ENCODE measurements at regions not wholly inside any gene's neighbourhood (a gene's known extent, or its start where the extent isn't known, plus 50 kb on each side); places are given as distances from the start of the nearest gene placed in this dataset.

DNA sequence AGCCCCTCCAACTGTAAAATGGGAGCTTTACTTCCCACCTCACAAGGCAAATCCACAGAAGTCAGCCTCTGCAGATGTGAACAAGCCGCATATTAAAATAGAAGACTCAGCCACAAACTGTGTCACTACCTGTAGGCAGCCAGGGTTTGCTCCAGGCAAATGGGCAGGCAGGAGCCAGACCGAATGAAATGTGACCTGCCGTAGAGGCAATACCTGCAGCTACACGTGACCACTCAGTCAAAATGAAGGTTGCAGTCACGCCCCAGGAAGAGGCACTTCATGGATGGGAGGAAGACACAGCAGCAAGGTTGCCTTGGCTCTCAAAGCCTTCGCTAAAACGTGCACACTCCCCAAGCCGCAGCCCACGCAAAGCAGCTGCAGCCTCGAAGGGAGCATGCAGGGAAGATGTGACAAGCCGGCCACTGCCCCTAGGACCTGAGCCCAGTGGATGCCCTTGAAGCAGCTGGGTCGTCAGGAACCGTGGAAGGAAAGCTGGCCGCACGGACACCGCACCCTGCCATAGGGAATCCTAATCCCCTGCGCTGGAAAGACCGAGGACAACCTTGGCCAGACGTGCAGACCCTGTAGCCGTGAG, 53.1 kb downstream of the SHANK2 start:
- Histone ChIP-seq H3K79me2 (replicated peaks; ENCODE audit: insufficient read depth) (peaks cover 77% of the 10 kb centered on the region), H3K27me3 (ENCODE audit: insufficient read depth) (no peaks in the 10 kb centered on the region), H3K27ac (ENCODE audit: low read depth) (no peak overlapping the region; the same call in 1 of the 2 replicates), H3K9me2 (ENCODE audit: insufficient read depth) (no peaks in the 10 kb centered on the region), H2AFZ (no peak overlapping the region), H4K20me1 (replicated peaks; ENCODE audit: insufficient read depth) (peaks cover 18% of the 10 kb centered on the region), H3F3A (replicated peaks; ENCODE audit: low read depth) (no peaks in the 10 kb centered on the region), H3K4me3 (no peak overlapping the region), H3K4me1 (ENCODE audit: insufficient read depth) (no peaks in the 10 kb centered on the region), H3K36me3 (ENCODE audit: insufficient read depth) (no peaks in the 10 kb centered on the region), H3K4me2 (no peak overlapping the region)
- no peaks in the 10 kb centered on the region; the same call in 2 of the 3 replicates for H3K9me3 Mint-ChIP-seq
- H3K27ac Mint-ChIP-seq = peak overlapping the region; percentile 37; the same call in 1 of the 2 replicates
- H3K4me1 Mint-ChIP-seq = peaks cover 16% of the 10 kb centered on the region
- peaks cover 11% of the 10 kb centered on the region for H3K27me3 Mint-ChIP-seq (ENCODE audit: insufficient read depth, low read depth, poor library complexity)
- TF ChIP-seq EZH2phosphoT487 (IDR thresholded peaks at IDR 0.05; ENCODE audit: unreplicated experiment) (no peak), POLR2AphosphoS5 (IDR thresholded peaks at IDR 0.05; ENCODE audit: low read depth) (no peak), NANOG (IDR thresholded peaks at IDR 0.05; ENCODE audit: borderline replicate concordance) (no peak), ZNF114 (CRISPR knock-in tag; IDR thresholded peaks at IDR 0.05) (no peak), ZNF331 (CRISPR knock-in tag; IDR thresholded peaks at IDR 0.05; ENCODE audit: low read depth) (no peak), JUNB (IDR thresholded peaks at IDR 0.05; ENCODE audit: unreplicated experiment) (no peak), CREB1 (CRISPR knock-in tag; IDR thresholded peaks at IDR 0.05; ENCODE audit: low read depth) (no peak), STAT1 (IDR thresholded peaks at IDR 0.05; ENCODE audit: unreplicated experiment) (no peak)
- TF ChIP-seq, protein P1, sequence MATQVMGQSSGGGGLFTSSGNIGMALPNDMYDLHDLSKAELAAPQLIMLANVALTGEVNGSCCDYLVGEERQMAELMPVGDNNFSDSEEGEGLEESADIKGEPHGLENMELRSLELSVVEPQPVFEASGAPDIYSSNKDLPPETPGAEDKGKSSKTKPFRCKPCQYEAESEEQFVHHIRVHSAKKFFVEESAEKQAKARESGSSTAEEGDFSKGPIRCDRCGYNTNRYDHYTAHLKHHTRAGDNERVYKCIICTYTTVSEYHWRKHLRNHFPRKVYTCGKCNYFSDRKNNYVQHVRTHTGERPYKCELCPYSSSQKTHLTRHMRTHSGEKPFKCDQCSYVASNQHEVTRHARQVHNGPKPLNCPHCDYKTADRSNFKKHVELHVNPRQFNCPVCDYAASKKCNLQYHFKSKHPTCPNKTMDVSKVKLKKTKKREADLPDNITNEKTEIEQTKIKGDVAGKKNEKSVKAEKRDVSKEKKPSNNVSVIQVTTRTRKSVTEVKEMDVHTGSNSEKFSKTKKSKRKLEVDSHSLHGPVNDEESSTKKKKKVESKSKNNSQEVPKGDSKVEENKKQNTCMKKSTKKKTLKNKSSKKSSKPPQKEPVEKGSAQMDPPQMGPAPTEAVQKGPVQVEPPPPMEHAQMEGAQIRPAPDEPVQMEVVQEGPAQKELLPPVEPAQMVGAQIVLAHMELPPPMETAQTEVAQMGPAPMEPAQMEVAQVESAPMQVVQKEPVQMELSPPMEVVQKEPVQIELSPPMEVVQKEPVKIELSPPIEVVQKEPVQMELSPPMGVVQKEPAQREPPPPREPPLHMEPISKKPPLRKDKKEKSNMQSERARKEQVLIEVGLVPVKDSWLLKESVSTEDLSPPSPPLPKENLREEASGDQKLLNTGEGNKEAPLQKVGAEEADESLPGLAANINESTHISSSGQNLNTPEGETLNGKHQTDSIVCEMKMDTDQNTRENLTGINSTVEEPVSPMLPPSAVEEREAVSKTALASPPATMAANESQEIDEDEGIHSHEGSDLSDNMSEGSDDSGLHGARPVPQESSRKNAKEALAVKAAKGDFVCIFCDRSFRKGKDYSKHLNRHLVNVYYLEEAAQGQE (IDR thresholded peaks at IDR 0.05; ENCODE audit: unreplicated experiment) = no peak
- TF ChIP-seq, protein P2, sequence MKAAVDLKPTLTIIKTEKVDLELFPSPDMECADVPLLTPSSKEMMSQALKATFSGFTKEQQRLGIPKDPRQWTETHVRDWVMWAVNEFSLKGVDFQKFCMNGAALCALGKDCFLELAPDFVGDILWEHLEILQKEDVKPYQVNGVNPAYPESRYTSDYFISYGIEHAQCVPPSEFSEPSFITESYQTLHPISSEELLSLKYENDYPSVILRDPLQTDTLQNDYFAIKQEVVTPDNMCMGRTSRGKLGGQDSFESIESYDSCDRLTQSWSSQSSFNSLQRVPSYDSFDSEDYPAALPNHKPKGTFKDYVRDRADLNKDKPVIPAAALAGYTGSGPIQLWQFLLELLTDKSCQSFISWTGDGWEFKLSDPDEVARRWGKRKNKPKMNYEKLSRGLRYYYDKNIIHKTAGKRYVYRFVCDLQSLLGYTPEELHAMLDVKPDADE (IDR thresholded peaks at IDR 0.05) = no peak
- no peak for DNase-seq (ENCODE audit: low spot score)
- H3K4me3 Mint-ChIP-seq = no peak overlapping the region
- peaks cover 28% of the 10 kb centered on the region for H3K36me3 Mint-ChIP-seq (ENCODE audit: low read depth)
- ATAC-seq = no peak

DNA sequence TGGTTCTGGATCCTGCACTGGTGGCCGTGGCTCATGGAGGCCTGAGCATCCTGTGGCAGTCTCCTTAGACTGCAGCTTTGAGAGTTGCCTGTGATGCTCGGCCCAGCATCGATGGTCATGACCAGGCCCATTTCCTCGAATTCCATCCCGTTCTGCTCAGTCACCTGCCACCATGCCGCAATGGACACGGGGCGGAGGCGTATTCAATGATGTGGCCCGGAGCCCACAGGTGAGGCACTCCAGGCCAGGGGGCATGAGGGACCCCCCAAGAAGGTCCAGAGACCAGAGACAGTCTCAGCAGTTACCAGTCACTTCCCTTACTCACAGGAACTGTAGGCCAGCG, 53.6 kb downstream of the SHANK2 start:
- no peak overlapping the region for H3K4me3 Mint-ChIP-seq
- TF ChIP-seq EZH2 (IDR thresholded peaks at IDR 0.05; ENCODE audit: low read depth, unreplicated experiment) (no peak), STAT1 (IDR thresholded peaks at IDR 0.05; ENCODE audit: unreplicated experiment) (no peak), NANOG (IDR thresholded peaks at IDR 0.05; ENCODE audit: borderline replicate concordance) (no peak), ZNF331 (CRISPR knock-in tag; IDR thresholded peaks at IDR 0.05; ENCODE audit: low read depth) (no peak)
- TF ChIP-seq, protein P3, sequence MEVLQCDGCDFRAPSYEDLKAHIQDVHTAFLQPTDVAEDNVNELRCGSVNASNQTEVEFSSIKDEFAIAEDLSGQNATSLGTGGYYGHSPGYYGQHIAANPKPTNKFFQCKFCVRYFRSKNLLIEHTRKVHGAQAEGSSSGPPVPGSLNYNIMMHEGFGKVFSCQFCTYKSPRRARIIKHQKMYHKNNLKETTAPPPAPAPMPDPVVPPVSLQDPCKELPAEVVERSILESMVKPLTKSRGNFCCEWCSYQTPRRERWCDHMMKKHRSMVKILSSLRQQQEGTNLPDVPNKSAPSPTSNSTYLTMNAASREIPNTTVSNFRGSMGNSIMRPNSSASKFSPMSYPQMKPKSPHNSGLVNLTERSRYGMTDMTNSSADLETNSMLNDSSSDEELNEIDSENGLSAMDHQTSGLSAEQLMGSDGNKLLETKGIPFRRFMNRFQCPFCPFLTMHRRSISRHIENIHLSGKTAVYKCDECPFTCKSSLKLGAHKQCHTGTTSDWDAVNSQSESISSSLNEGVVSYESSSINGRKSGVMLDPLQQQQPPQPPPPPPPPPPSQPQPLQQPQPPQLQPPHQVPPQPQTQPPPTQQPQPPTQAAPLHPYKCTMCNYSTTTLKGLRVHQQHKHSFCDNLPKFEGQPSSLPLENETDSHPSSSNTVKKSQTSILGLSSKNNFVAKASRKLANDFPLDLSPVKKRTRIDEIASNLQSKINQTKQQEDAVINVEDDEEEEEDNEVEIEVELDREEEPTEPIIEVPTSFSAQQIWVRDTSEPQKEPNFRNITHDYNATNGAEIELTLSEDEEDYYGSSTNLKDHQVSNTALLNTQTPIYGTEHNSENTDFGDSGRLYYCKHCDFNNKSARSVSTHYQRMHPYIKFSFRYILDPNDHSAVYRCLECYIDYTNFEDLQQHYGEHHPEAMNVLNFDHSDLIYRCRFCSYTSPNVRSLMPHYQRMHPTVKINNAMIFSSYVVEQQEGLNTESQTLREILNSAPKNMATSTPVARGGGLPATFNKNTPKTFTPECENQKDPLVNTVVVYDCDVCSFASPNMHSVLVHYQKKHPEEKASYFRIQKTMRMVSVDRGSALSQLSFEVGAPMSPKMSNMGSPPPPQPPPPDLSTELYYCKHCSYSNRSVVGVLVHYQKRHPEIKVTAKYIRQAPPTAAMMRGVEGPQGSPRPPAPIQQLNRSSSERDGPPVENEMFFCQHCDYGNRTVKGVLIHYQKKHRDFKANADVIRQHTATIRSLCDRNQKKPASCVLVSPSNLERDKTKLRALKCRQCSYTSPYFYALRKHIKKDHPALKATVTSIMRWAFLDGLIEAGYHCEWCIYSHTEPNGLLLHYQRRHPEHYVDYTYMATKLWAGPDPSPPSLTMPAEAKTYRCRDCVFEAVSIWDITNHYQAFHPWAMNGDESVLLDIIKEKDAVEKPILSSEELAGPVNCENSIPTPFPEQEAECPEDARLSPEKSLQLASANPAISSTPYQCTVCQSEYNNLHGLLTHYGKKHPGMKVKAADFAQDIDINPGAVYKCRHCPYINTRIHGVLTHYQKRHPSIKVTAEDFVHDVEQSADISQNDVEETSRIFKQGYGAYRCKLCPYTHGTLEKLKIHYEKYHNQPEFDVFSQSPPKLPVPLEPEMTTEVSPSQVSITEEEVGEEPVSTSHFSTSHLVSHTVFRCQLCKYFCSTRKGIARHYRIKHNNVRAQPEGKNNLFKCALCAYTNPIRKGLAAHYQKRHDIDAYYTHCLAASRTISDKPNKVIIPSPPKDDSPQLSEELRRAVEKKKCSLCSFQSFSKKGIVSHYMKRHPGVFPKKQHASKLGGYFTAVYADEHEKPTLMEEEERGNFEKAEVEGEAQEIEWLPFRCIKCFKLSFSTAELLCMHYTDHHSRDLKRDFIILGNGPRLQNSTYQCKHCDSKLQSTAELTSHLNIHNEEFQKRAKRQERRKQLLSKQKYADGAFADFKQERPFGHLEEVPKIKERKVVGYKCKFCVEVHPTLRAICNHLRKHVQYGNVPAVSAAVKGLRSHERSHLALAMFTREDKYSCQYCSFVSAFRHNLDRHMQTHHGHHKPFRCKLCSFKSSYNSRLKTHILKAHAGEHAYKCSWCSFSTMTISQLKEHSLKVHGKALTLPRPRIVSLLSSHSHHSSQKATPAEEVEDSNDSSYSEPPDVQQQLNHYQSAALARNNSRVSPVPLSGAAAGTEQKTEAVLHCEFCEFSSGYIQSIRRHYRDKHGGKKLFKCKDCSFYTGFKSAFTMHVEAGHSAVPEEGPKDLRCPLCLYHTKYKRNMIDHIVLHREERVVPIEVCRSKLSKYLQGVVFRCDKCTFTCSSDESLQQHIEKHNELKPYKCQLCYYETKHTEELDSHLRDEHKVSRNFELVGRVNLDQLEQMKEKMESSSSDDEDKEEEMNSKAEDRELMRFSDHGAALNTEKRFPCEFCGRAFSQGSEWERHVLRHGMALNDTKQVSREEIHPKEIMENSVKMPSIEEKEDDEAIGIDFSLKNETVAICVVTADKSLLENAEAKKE (CRISPR knock-in tag; IDR thresholded peaks at IDR 0.05) = no peak

More for the DNA sequence above, 53.6 kb downstream of the SHANK2 start:
- ATAC-seq = no peak
- no peaks in the 10 kb centered on the region for H3K4me1 ChIP-seq (ENCODE audit: insufficient read depth)
- H2AFZ ChIP-seq = no peak overlapping the region
- Mint-ChIP-seq H3K27ac (no peak overlapping the region), H3K27me3 (ENCODE audit: insufficient read depth, low read depth, poor library complexity) (peaks cover 8% of the 10 kb centered on the region), H3K9me3 (no peaks in the 10 kb centered on the region; the same call in 2 of the 3 replicates), H3K4me1 (peaks cover 14% of the 10 kb centered on the region), H3K36me3 (ENCODE audit: low read depth) (peaks cover 31% of the 10 kb centered on the region)
- peaks cover 78% of the 10 kb centered on the region for H3K79me2 ChIP-seq (replicated peaks; ENCODE audit: insufficient read depth)
- no peak overlapping the region for H3K4me2 ChIP-seq
- DNase-seq (ENCODE audit: low spot score) = no peak
- H3F3A ChIP-seq (replicated peaks; ENCODE audit: low read depth) = no peaks in the 10 kb centered on the region
- H3K27ac ChIP-seq (ENCODE audit: low read depth) = no peak overlapping the region
- H3K9me2 ChIP-seq (ENCODE audit: insufficient read depth) = no peaks in the 10 kb centered on the region
- peaks cover 18% of the 10 kb centered on the region for H4K20me1 ChIP-seq (replicated peaks; ENCODE audit: insufficient read depth)
- no peaks in the 10 kb centered on the region for H3K36me3 ChIP-seq (ENCODE audit: insufficient read depth)
- no peak overlapping the region for H3K4me3 ChIP-seq
- no peaks in the 10 kb centered on the region for H3K27me3 ChIP-seq (ENCODE audit: insufficient read depth)
